ENCODE measurements at regions not wholly inside any gene's neighbourhood (a gene's known extent, or its start where the extent isn't known, plus 50 kb on each side); places are given as distances from the start of the nearest gene placed in this dataset.

- ChIA-PET POLR2A (no interaction called here), CTCF (no interaction called here)
- DNase-seq (ENCODE audit: low read depth, low spot score) (no peak), FAIRE-seq (no peak)
- Histone ChIP-seq H3K27ac (ENCODE audit: insufficient read depth, low read depth, low read length) (no peak overlapping the region), H3K4me3 (replicated peaks in 1 of 3; ENCODE audit: insufficient read depth in 1 of 3, low read depth in 1 of 3, low read length in 3 of 3) (no peak overlapping the region), H3K9me3 (replicated peaks; ENCODE audit: control insufficient read depth, insufficient read depth, low read length) (peaks cover 6% of the 10 kb centered on the region), H3K36me3 (ENCODE audit: control insufficient read depth in 2 of 2, extremely low read depth in 1 of 2, insufficient read depth in 2 of 2, low read length in 2 of 2) (no peaks in the 10 kb centered on the region), H2AFZ (ENCODE audit: low read depth, low read length) (no peak overlapping the region), H3K79me2 (ENCODE audit: control insufficient read depth, insufficient read depth, low read length) (no peaks in the 10 kb centered on the region), H4K20me1 (replicated peaks; ENCODE audit: control insufficient read depth, extremely low read depth, insufficient read depth, low read length) (no peaks in the 10 kb centered on the region), H3K9me1 (replicated peaks; ENCODE audit: control insufficient read depth, extremely low read depth, insufficient read depth, low read length) (no peaks in the 10 kb centered on the region), H3K27me3 (ENCODE audit: control insufficient read depth in 2 of 2, insufficient read depth in 2 of 2, low read length in 2 of 2) (no peaks in the 10 kb centered on the region), H3K4me2 (ENCODE audit: insufficient read depth, low read length) (no peak overlapping the region), H3K4me1 (ENCODE audit: control insufficient read depth, extremely low read depth, insufficient read depth, low read length) (no peaks in the 10 kb centered on the region), H3K9ac (replicated peaks; ENCODE audit: extremely low read depth, insufficient read depth, low read length) (no peak overlapping the region)
- intact Hi-C loops (cut with micrococcal nuclease) (no loop called here), dilution Hi-C loops (cut with MboI; ENCODE audit: extremely low pct_ligation_motif_present, low sequenced_read_pairs) (no loop called here)
- TF ChIP-seq JUN (IDR thresholded peaks at IDR 0.05; ENCODE audit: borderline replicate concordance, insufficient read depth, insufficient read length, low read depth) (no peak), POLR2A (IDR thresholded peaks at IDR 0.05; ENCODE audit: low read depth, low read length) (no peak), MYC (IDR thresholded peaks at IDR 0.05; ENCODE audit: low read depth, low read length) (no peak), FOS (IDR thresholded peaks at IDR 0.05; ENCODE audit: borderline replicate concordance, insufficient read depth, low read length) (no peak), CTCF (IDR thresholded peaks at IDR 0.05; ENCODE audit: extremely low read depth in 1 of 2, insufficient read depth in 1 of 2, low read depth in 1 of 2, low read length in 2 of 2) (no peak)
- BruUV-seq (replicated peaks) = no TSS peak
These were observed 725.7 kb upstream of the SGCG start for GRCh38 chr13:22455036-22455435.

GRCh38 chr13:22461854-22462490 is 718.8 kb upstream of the SGCG start:
- Histone ChIP-seq H3K4me3 (replicated peaks in 1 of 3; ENCODE audit: insufficient read depth in 1 of 3, low read depth in 1 of 3, low read length in 3 of 3) (no peak overlapping the region), H3K79me2 (ENCODE audit: control insufficient read depth, insufficient read depth, low read length) (no peaks in the 10 kb centered on the region), H3K36me3 (ENCODE audit: control insufficient read depth in 2 of 2, extremely low read depth in 1 of 2, insufficient read depth in 2 of 2, low read length in 2 of 2) (no peaks in the 10 kb centered on the region), H3K9me1 (replicated peaks; ENCODE audit: control insufficient read depth, extremely low read depth, insufficient read depth, low read length) (no peaks in the 10 kb centered on the region), H3K4me1 (ENCODE audit: control insufficient read depth, extremely low read depth, insufficient read depth, low read length) (no peaks in the 10 kb centered on the region), H4K20me1 (replicated peaks; ENCODE audit: control insufficient read depth, extremely low read depth, insufficient read depth, low read length) (no peaks in the 10 kb centered on the region), H3K9me3 (replicated peaks; ENCODE audit: control insufficient read depth, insufficient read depth, low read length) (peaks cover 14% of the 10 kb centered on the region), H3K27ac (ENCODE audit: insufficient read depth, low read depth, low read length) (no peak overlapping the region), H3K9ac (replicated peaks; ENCODE audit: extremely low read depth, insufficient read depth, low read length) (no peak overlapping the region), H3K27me3 (ENCODE audit: control insufficient read depth in 2 of 2, insufficient read depth in 2 of 2, low read length in 2 of 2) (no peaks in the 10 kb centered on the region), H2AFZ (ENCODE audit: low read depth, low read length) (no peak overlapping the region), H3K4me2 (ENCODE audit: insufficient read depth, low read length) (no peak overlapping the region)
- DNase-seq (ENCODE audit: low read depth, low spot score) = no peak
- no peak for TF ChIP-seq MYC (IDR thresholded peaks at IDR 0.05; ENCODE audit: low read depth, low read length)
- TF ChIP-seq EZH2 (IDR thresholded peaks at IDR 0.05; ENCODE audit: borderline replicate concordance, low read depth, low read length, severe bottlenecking) = no peak
- ChIA-PET CTCF (no interaction called here), POLR2A (no interaction called here)
- no TSS peak for BruUV-seq (replicated peaks)
- dilution Hi-C loops (cut with MboI; ENCODE audit: extremely low pct_ligation_motif_present, low sequenced_read_pairs) (no loop called here), intact Hi-C loops (cut with micrococcal nuclease) (no loop called here)
- no peak for FAIRE-seq

All from endothelial cell of umbilical vein (primary cell).